Breast epithelium (tissue), 3 donors: ENCODE measurements at regions not wholly inside any gene's neighbourhood (a gene's known extent, or its start where the extent isn't known, plus 50 kb on each side); places are given as distances from the start of the nearest gene placed in this dataset.

Source experiments
- POLR2A ChIP-seq: fragments of 450-650 bp; IDR thresholded peaks from one replicate; pipeline ENCODE4 v1.6.1; 2016; ENCODE audit warnings: antibody characterized with exemption, mild to moderate bottlenecking, moderate library complexity
- TF ChIP-seq, protein P1 (sequence below), 3 donors: fragments of 450-650 bp; IDR thresholded peaks; one replicate each; pipeline ENCODE4 v1.5.1; 2016 to 2017; ENCODE audit warnings: antibody characterized with exemption in 3 of 3, mild to moderate bottlenecking in 3 of 3, moderate library complexity in 3 of 3

DNA sequence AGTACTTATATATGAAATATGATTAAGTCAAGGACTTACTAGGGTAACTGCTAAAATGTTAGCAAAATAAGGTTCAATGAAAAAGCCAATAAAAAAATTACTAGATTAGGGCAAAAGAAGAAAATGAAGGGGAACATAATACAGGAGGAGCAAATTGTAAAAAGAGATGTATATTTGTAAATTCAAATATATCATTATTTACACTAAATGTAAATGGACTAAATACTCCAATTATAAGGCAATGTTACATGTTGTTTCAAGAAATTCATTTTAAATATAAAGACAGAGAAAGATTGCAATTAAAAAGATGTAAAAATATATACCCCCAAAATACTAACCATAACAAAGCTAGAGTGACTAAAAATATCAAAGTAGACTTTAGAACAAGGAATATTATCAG is 134.1 kb downstream of the EFHB start:
- TF ChIP-seq POLR2A = no peak
- TF ChIP-seq, protein P1, sequence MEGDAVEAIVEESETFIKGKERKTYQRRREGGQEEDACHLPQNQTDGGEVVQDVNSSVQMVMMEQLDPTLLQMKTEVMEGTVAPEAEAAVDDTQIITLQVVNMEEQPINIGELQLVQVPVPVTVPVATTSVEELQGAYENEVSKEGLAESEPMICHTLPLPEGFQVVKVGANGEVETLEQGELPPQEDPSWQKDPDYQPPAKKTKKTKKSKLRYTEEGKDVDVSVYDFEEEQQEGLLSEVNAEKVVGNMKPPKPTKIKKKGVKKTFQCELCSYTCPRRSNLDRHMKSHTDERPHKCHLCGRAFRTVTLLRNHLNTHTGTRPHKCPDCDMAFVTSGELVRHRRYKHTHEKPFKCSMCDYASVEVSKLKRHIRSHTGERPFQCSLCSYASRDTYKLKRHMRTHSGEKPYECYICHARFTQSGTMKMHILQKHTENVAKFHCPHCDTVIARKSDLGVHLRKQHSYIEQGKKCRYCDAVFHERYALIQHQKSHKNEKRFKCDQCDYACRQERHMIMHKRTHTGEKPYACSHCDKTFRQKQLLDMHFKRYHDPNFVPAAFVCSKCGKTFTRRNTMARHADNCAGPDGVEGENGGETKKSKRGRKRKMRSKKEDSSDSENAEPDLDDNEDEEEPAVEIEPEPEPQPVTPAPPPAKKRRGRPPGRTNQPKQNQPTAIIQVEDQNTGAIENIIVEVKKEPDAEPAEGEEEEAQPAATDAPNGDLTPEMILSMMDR (IDR thresholded peaks at IDR 0.05) = no peak
